ENCODE measurements at regions not wholly inside any gene's neighbourhood (a gene's known extent, or its start where the extent isn't known, plus 50 kb on each side); places are given as distances from the start of the nearest gene placed in this dataset.

- H3K4me1 ChIP-seq (ENCODE audit: control insufficient read depth, extremely low read depth, insufficient read depth, low read length): no peaks in the 10 kb centered on the region
- H3K4me3 ChIP-seq (replicated peaks in 1 of 3; ENCODE audit: insufficient read depth in 1 of 3, low read depth in 1 of 3, low read length in 3 of 3): no peak overlapping the region
- H3K27ac ChIP-seq (ENCODE audit: insufficient read depth, low read depth, low read length): no peak overlapping the region
- H3K9me3 ChIP-seq (replicated peaks; ENCODE audit: control insufficient read depth, insufficient read depth, low read length): no peaks in the 10 kb centered on the region
- no TSS peak for BruUV-seq (replicated peaks)
- H2AFZ ChIP-seq (ENCODE audit: low read depth, low read length): no peak overlapping the region
- no peaks in the 10 kb centered on the region for H3K27me3 ChIP-seq (ENCODE audit: control insufficient read depth in 2 of 2, insufficient read depth in 2 of 2, low read length in 2 of 2)
- no peaks in the 10 kb centered on the region for H3K36me3 ChIP-seq (ENCODE audit: control insufficient read depth in 2 of 2, extremely low read depth in 1 of 2, insufficient read depth in 2 of 2, low read length in 2 of 2)
- H3K79me2 ChIP-seq (ENCODE audit: control insufficient read depth, insufficient read depth, low read length): no peaks in the 10 kb centered on the region
- dilution Hi-C loops (cut with MboI; ENCODE audit: extremely low pct_ligation_motif_present, low sequenced_read_pairs) (no loop called here), intact Hi-C loops (cut with micrococcal nuclease) (no loop called here)
- no peak for FAIRE-seq
- H3K9me1 ChIP-seq (replicated peaks; ENCODE audit: control insufficient read depth, extremely low read depth, insufficient read depth, low read length): no peaks in the 10 kb centered on the region
- H3K4me2 ChIP-seq (ENCODE audit: insufficient read depth, low read length): no peak overlapping the region
- no peak overlapping the region for H3K9ac ChIP-seq (replicated peaks; ENCODE audit: extremely low read depth, insufficient read depth, low read length)
- H4K20me1 ChIP-seq (replicated peaks; ENCODE audit: control insufficient read depth, extremely low read depth, insufficient read depth, low read length): no peaks in the 10 kb centered on the region
- ChIA-PET CTCF (interaction anchor here (1.2 kb wide), 1 partner anchor 13 kb away, joined by 3 read pairs; no protein-coding TSS in a partner anchor), POLR2A (no interaction called here)
- TF ChIP-seq CTCF (IDR thresholded peaks at IDR 0.05; ENCODE audit: extremely low read depth in 1 of 2, insufficient read depth in 1 of 2, low read depth in 1 of 2, low read length in 2 of 2) (no peak), MAX (IDR thresholded peaks at IDR 0.05; ENCODE audit: insufficient read depth, insufficient read length) (no peak), POLR2AphosphoS5 (IDR thresholded peaks at IDR 0.05; ENCODE audit: insufficient read depth, low read depth, low read length) (no peak), POLR2A (IDR thresholded peaks at IDR 0.05; ENCODE audit: low read depth, low read length) (no peak), MYC (IDR thresholded peaks at IDR 0.05; ENCODE audit: low read depth, low read length) (no peak), EZH2 (IDR thresholded peaks at IDR 0.05; ENCODE audit: borderline replicate concordance, low read depth, low read length, severe bottlenecking) (no peak), GATA2 (IDR thresholded peaks at IDR 0.05; ENCODE audit: insufficient read depth, insufficient read length, low read depth, low read length) (no peak), FOS (IDR thresholded peaks at IDR 0.05; ENCODE audit: borderline replicate concordance, insufficient read depth, low read length) (no peak), JUN (IDR thresholded peaks at IDR 0.05; ENCODE audit: borderline replicate concordance, insufficient read depth, insufficient read length, low read depth) (no peak)
- DNase-seq (ENCODE audit: low read depth, low spot score): no peak
These were observed 65.9 kb upstream of the C5orf46 start for GRCh38 chr5:147972076-147972840.

All from endothelial cell of umbilical vein (primary cell).